ENCODE measurements at regions not wholly inside any gene's neighbourhood (a gene's known extent, or its start where the extent isn't known, plus 50 kb on each side); places are given as distances from the start of the nearest gene placed in this dataset.

- no peak overlapping the region for H3K4me3 Mint-ChIP-seq
- H3K27me3 Mint-ChIP-seq: no peaks in the 10 kb centered on the region
- H3K4me1 Mint-ChIP-seq: no peaks in the 10 kb centered on the region
- ChIA-PET POLR2A (no interaction called here), CTCF (no interaction called here)
- H3K27ac Mint-ChIP-seq: no peak overlapping the region
- ATAC-seq (ENCODE audit: low read depth): no peak
- peaks cover 2% of the 10 kb centered on the region for H3K9me3 Mint-ChIP-seq
- TF ChIP-seq, protein P1, sequence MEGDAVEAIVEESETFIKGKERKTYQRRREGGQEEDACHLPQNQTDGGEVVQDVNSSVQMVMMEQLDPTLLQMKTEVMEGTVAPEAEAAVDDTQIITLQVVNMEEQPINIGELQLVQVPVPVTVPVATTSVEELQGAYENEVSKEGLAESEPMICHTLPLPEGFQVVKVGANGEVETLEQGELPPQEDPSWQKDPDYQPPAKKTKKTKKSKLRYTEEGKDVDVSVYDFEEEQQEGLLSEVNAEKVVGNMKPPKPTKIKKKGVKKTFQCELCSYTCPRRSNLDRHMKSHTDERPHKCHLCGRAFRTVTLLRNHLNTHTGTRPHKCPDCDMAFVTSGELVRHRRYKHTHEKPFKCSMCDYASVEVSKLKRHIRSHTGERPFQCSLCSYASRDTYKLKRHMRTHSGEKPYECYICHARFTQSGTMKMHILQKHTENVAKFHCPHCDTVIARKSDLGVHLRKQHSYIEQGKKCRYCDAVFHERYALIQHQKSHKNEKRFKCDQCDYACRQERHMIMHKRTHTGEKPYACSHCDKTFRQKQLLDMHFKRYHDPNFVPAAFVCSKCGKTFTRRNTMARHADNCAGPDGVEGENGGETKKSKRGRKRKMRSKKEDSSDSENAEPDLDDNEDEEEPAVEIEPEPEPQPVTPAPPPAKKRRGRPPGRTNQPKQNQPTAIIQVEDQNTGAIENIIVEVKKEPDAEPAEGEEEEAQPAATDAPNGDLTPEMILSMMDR (IDR thresholded peaks at IDR 0.05): no peak
- intact Hi-C loops (cut with micrococcal nuclease): no loop called here
- DNase-seq: no peak
- H3K36me3 Mint-ChIP-seq (ENCODE audit: low read depth): no peaks in the 10 kb centered on the region
These were observed 552.3 kb downstream of the PCDH7 start for GRCh38 chr4:31272331-31273061.

GRCh38 chr4:31275906-31276305 is 555.7 kb downstream of the PCDH7 start:
- no peak overlapping the region for H3K4me3 Mint-ChIP-seq
- no peak for DNase-seq
- intact Hi-C loops (cut with micrococcal nuclease): no loop called here
- no peaks in the 10 kb centered on the region for H3K36me3 Mint-ChIP-seq (ENCODE audit: low read depth)
- H3K27me3 Mint-ChIP-seq: no peaks in the 10 kb centered on the region
- no peak overlapping the region for H3K27ac Mint-ChIP-seq
- CTCF ChIA-PET: no interaction called here
- ATAC-seq (ENCODE audit: low read depth): no peak
- no peaks in the 10 kb centered on the region for H3K9me3 Mint-ChIP-seq
- no peaks in the 10 kb centered on the region for H3K4me1 Mint-ChIP-seq
- TF ChIP-seq, protein P1 (IDR thresholded peaks at IDR 0.05): no peak
- POLR2A ChIA-PET: no interaction called here

GRCh38 chr4:31283679-31284078 is 563.5 kb downstream of the PCDH7 start:
- no peak overlapping the region for H3K27ac Mint-ChIP-seq
- ATAC-seq (ENCODE audit: low read depth): no peak
- H3K9me3 Mint-ChIP-seq: peaks cover 3% of the 10 kb centered on the region
- TF ChIP-seq, protein P1 (IDR thresholded peaks at IDR 0.05): no peak
- no peaks in the 10 kb centered on the region for H3K4me1 Mint-ChIP-seq
- intact Hi-C loops (cut with micrococcal nuclease): no loop called here
- no peak for DNase-seq
- H3K27me3 Mint-ChIP-seq: no peaks in the 10 kb centered on the region
- POLR2A ChIA-PET: no interaction called here
- CTCF ChIA-PET: no interaction called here
- H3K4me3 Mint-ChIP-seq: no peak overlapping the region
- H3K36me3 Mint-ChIP-seq (ENCODE audit: low read depth): no peaks in the 10 kb centered on the region

GRCh38 chr4:31290836-31291235 is 570.7 kb downstream of the PCDH7 start:
- Mint-ChIP-seq H3K9me3 (peaks cover 6% of the 10 kb centered on the region), H3K4me1 (peaks cover 4% of the 10 kb centered on the region), H3K36me3 (ENCODE audit: low read depth) (no peaks in the 10 kb centered on the region), H3K27me3 (no peaks in the 10 kb centered on the region), H3K27ac (no peak overlapping the region), H3K4me3 (no peak overlapping the region)
- TF ChIP-seq, protein P1 (IDR thresholded peaks at IDR 0.05): no peak
- DNase-seq: no peak
- intact Hi-C loops (cut with micrococcal nuclease): no loop called here
- CTCF ChIA-PET: no interaction called here
- no peak for ATAC-seq (ENCODE audit: low read depth)
- POLR2A ChIA-PET: no interaction called here

GRCh38 chr4:31291238-31291637 is 571.1 kb downstream of the PCDH7 start:
- intact Hi-C loops (cut with micrococcal nuclease): no loop called here
- Mint-ChIP-seq H3K4me1 (peaks cover 4% of the 10 kb centered on the region), H3K9me3 (peaks cover 6% of the 10 kb centered on the region), H3K36me3 (ENCODE audit: low read depth) (no peaks in the 10 kb centered on the region), H3K4me3 (no peak overlapping the region), H3K27me3 (no peaks in the 10 kb centered on the region), H3K27ac (no peak overlapping the region)
- ATAC-seq (ENCODE audit: low read depth): no peak
- CTCF ChIA-PET: no interaction called here
- no peak for DNase-seq
- TF ChIP-seq, protein P1 (IDR thresholded peaks at IDR 0.05): no peak
- POLR2A ChIA-PET: no interaction called here

Measured in activated B cell treated with CpG ODN at 0.5 μM for 24 hours (primary cell).